Lower leg skin (tissue), 4 donors: ENCODE measurements at regions not wholly inside any gene's neighbourhood (a gene's known extent, or its start where the extent isn't known, plus 50 kb on each side); places are given as distances from the start of the nearest gene placed in this dataset.

Experiments used
- DNase-seq, 2 donors: peaks; one replicate each; pipeline ENCODE4 v3.0.0-alpha.2; 2019; ENCODE audit warnings: low spot score in 2 of 2
- H3K4me3 ChIP-seq: fragments of 200-600 bp; sonication (generic); 2 replicates; pipeline ENCODE4 v1.5.1; 2017; ENCODE audit warnings: mild to moderate bottlenecking, low read depth; ENCODE audit not compliant: poor library complexity, severe bottlenecking
- POLR2A ChIP-seq, 2 donors: fragments of 450-650 bp; IDR thresholded peaks; one replicate each; pipeline ENCODE4 v1.6.1; 2016 to 2017; ENCODE audit warnings: antibody characterized with exemption in 2 of 2, mild to moderate bottlenecking in 1 of 2, moderate library complexity in 1 of 2
- WGBS, 2 donors: methylation state at CpG; one replicate each; pipeline ENCODE4 v1.1.5; 2018; 5-methylcytosine and 5-hydroxymethylcytosine counted together
- intact Hi-C: fragments of 100-400 bp; cut with DNase I; formaldehyde crosslinking; loops from one replicate; pipeline ENCODE4 v1.15.0; 2023; ENCODE audit warnings: low total_unique reads
- TF ChIP-seq, protein P1 (sequence below), 3 donors: fragments of 450-650 bp; IDR thresholded peaks; one replicate each; pipeline ENCODE4 v1.5.1; 2016; ENCODE audit warnings: antibody characterized with exemption in 3 of 3, mild to moderate bottlenecking in 3 of 3, moderate library complexity in 2 of 3

DNA sequence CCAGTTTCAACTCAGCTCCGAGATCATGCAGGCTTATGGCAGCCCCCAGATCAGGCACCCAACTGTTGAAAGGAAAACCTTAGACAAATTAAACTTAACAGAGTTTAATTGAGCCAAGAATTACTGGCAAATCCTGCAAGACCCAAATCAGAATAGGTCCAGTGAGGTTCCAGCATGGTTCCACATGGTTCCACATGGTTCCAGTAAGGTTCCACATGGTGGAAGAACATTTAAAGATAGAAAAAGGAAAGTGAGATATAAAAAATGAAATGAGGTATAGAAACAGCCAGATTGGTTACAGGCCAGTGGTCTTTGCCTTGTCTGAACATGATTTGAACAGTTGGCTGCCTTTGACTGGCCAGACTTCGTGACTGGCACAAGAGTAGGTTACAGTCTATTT, 288.8 kb upstream of the LRRC7 start:
- no peak for TF ChIP-seq POLR2A (IDR thresholded peaks at IDR 0.05)
- TF ChIP-seq, protein P1, sequence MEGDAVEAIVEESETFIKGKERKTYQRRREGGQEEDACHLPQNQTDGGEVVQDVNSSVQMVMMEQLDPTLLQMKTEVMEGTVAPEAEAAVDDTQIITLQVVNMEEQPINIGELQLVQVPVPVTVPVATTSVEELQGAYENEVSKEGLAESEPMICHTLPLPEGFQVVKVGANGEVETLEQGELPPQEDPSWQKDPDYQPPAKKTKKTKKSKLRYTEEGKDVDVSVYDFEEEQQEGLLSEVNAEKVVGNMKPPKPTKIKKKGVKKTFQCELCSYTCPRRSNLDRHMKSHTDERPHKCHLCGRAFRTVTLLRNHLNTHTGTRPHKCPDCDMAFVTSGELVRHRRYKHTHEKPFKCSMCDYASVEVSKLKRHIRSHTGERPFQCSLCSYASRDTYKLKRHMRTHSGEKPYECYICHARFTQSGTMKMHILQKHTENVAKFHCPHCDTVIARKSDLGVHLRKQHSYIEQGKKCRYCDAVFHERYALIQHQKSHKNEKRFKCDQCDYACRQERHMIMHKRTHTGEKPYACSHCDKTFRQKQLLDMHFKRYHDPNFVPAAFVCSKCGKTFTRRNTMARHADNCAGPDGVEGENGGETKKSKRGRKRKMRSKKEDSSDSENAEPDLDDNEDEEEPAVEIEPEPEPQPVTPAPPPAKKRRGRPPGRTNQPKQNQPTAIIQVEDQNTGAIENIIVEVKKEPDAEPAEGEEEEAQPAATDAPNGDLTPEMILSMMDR (IDR thresholded peaks at IDR 0.05) = no peak
- intact Hi-C loops = no loop called here
- WGBS, 2 donors = 81 to 84% methylated on average over 2 of the region's 2 CpGs
- no peak overlapping the region for H3K4me3 ChIP-seq
- DNase-seq = no peak

DNA sequence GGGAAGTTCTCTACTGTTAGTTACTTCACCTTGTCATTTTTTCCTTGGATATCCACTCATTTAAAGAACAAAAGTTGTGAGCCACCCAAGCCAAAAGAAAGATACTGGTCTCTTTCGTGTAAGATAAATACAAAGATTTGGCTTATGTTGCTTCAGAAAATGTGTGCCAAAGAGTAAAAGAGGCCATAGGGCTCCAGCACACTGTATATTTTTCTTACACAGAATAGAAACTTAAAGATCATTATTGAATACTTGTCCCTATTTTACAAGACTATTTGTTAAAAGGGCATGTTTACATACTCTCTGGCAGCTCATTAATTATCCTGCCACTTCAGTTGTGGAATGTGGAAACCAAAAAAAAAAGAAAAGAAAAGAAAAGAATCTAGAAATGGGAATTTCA, 284.2 kb upstream of the LRRC7 start:
- no peak overlapping the region for H3K4me3 ChIP-seq
- intact Hi-C loops = no loop called here
- whole genome bisulfite sequencing, 2 donors = 61 to 70% methylated on average over 1 of the region's 1 CpG
- TF ChIP-seq, protein P1 (IDR thresholded peaks at IDR 0.05) = no peak
- TF ChIP-seq POLR2A (IDR thresholded peaks at IDR 0.05) = no peak
- no peak for DNase-seq

DNA sequence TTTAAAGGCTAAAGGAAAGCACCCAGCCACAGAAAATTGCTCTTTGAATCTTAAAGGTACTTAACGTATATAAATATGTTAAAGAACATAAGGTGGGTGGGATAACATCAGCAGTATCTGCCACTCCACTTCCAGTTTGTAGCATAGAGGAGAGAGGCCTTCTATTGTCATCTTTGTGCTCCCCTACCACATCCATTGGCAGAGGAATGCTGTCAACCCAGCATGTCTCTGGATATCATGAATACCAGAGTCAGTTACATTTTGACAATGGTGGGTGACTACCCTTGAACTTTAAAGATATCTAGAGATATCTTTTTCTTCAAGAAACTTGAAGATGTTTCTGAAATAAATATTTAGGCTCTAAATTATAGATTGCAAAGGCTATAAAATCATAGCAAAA, 283.2 kb upstream of the LRRC7 start:
- no peak overlapping the region for H3K4me3 ChIP-seq
- TF ChIP-seq POLR2A (IDR thresholded peaks at IDR 0.05) = no peak
- TF ChIP-seq, protein P1 (IDR thresholded peaks at IDR 0.05) = no peak
- 85 to 98% methylated on average over 1 of the region's 1 CpG for whole genome bisulfite sequencing, 2 donors
- DNase-seq = no peak
- intact Hi-C loops = no loop called here

DNA sequence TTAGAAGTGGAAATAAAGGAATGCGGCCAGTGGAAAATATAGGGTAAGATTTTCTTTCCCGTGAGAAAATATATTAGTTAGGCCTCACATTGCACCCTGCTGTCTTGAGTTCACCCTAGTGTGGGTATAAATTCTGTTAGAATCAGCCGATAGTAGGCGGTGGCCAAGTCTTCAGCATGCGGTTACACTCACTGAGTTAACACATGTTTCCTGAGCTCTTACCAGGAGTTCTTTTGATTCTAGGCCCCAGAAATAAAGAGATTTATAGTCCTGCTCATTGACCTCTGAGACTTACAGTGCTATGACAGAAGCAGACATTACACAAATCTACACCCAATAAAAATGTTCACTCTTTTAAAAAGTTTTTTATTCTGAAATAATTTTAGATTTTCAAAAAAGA, 279.3 kb upstream of the LRRC7 start:
- no peak for DNase-seq
- TF ChIP-seq, protein P1 (IDR thresholded peaks at IDR 0.05) = no peak
- TF ChIP-seq POLR2A (IDR thresholded peaks at IDR 0.05) = no peak
- H3K4me3 ChIP-seq = no peak overlapping the region
- intact Hi-C loops = no loop called here
- 90 to 92% methylated on average over 5 of the region's 5 CpGs for WGBS, 2 donors

DNA sequence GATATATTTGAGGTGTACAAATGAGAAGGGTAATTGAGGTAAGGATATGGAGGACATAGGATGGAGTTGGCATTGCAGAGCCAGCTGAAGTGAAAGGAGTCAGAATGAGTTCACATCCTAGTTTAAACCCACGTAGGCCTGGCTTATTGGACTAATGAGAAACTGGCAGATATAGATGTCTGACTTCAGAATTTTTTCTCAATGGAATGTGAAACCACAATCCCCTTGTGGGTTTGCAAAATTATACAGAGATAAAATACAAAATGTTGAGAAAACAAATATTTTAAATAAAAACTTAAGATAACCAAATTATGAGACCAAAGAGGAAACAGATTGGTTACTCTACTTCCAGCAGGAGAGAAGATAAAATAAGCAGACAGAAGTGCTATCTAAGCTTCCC, 277.4 kb upstream of the LRRC7 start:
- no peak overlapping the region for H3K4me3 ChIP-seq
- no peak for DNase-seq
- intact Hi-C loops = no loop called here
- WGBS, 2 donors = 17 to 49% methylated on average over 1 of the region's 1 CpG
- no peak for TF ChIP-seq POLR2A (IDR thresholded peaks at IDR 0.05)
- TF ChIP-seq, protein P1 (IDR thresholded peaks at IDR 0.05) = no peak

DNA sequence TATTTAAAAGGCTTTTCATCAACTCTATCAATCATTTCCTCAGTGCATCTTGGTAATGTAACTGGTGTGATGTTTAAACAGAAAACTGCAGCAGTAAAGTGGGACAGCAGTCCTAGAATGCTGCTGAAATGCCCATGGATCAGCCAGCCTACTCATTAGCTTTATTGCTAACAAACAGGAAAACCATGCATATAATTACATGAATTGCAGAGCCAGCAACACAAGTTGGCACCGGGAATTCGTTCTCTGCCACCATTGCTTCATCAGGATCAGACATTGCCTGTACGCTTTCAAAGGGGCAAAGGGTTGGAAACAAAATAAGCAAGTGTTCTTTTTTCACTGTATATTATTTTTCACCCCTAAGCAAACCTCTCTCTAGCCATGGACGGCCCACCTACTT, 276.2 kb upstream of the LRRC7 start:
- TF ChIP-seq POLR2A (IDR thresholded peaks at IDR 0.05) = no peak
- TF ChIP-seq, protein P1 (IDR thresholded peaks at IDR 0.05) = no peak
- 60 to 77% methylated on average over 4 of the region's 4 CpGs for WGBS, 2 donors
- no peak overlapping the region for H3K4me3 ChIP-seq
- intact Hi-C loops = no loop called here
- no peak for DNase-seq
